G401 (cell line): ENCODE measurements at regions not wholly inside any gene's neighbourhood (a gene's known extent, or its start where the extent isn't known, plus 50 kb on each side); places are given as distances from the start of the nearest gene placed in this dataset.

Experiments
- DNase-seq: peaks from one replicate; pipeline ENCODE4 v3.0.0-alpha.2; 2015; ENCODE audit warnings: low spot score
- in situ Hi-C: cut with HindIII; loops from 2 replicates; pipeline ENCODE4 v1.10.0; 2016; ENCODE audit warnings: low sequenced_read_pairs, mixed read lengths

DNA sequence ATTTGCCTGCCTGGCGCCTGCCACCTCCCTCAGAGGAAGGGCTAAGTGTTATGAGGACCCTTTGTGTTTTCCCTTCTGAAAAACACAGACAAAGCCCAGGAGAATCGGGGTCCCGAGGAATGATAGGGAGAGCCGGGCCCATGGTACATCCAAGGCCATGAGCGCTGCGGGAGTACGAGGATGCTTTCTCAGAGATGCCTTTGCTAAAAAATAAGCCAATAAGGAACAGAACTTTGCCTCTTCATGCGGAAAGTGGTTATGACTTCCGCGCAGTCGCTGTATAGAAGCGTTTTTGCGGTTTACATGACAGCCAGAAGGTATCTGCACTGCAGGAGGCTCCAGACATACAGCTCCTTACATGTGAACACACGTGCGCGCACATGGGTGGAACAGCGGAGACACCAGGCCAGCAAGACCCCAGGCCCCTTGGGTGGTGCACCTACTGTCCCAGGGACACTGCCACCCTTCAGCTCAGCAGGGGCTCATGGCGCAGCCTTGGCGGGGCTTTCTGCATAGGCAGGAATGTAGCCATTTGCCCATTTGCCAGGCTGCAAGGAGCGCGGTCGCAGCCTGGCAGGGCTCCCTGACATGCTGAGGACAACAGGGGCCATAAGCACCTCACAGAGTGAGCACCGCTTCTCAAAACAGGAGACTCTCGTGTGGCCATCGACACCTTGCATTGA, 252.4 kb upstream of the SALL3 start:
- in situ Hi-C loops = no loop called here
- DNase-seq = no peak

DNA sequence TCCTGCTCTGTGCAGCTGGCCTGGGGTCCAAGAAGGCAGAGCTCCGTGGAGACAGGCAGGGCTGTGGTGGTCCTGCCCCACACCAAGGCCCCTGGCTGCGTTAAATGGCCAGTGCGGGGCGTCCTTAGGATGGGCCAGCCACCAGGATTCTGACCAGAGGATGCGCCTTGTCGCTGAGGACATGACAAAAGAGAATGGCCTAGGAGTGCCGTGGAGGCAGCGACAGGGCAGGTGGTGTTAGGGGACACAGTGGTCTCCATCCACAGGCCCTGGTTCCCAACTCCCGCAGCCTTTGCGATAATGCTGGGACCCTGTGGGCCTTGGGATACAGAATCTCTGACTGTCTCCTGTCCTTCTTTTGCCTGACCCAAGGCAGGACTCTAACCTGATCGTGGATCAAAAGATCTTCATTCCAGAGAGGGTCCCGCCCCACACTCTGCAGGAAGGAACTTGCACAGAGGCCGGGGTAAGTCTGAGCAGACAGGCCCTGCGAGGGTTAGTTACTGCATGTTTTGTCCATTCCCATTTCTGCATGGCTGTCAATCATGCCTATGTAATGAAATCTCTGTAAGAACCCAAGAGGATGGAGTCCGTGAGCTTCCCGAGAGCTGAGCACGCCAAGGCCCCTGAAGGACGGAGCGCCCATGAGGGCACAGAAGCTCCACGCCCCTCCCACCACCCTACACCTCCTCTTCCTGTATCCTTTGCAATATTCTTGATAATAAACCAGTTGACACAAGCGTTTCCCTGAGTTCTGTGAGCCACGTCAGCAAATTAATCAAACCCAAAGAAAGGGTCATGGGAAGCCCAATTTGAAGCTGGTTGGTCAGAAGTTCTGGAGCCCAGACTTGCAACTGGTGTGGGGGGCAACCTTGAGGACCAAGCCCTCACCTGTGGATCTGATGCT, 251.5 kb upstream of the SALL3 start:
- no peak for DNase-seq

DNA sequence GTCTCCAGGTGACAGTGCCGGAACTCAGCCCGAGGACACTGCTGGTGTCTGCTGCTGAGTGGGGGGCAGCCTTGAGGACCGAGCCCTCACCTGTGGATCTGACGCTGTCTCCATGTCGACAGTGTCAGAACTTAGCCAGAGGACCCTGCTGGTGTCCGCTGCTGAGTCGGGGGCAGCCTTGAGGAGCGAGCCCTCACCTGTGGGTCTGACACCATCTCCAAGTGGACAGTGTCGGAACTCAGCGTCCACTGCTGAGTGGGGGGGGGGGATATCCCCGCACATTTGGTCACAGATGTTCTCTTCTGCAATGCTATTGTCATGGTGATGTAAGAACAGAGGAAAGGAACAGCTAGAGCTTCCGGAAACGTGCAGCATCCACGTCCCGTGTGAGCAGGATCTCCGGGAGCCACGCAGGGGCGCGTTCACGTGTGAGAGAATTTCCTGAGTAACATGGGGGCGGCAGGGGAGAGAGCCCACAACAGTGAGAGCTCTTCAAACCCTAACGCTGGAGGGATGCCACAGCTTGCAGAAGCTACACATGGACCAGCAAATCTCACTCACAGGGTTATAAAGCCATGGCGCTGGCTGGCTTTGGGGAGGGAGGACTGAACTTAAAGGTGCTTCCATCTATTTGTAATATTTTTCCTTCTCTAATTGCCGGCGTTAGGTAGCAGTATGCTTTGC, 250.7 kb upstream of the SALL3 start:
- in situ Hi-C loops = no loop called here
- DNase-seq = no peak

More for the DNA sequence above, 251.5 kb upstream of the SALL3 start:
- in situ Hi-C loops = no loop called here

- no peak for DNase-seq
- in situ Hi-C loops = no loop called here
Observed at GRCh38 chr18:78730546-78730945, 249.1 kb upstream of the SALL3 start.

- DNase-seq = no peak
- in situ Hi-C loops = no loop called here
Observed at GRCh38 chr18:78731016-78731397, 248.6 kb upstream of the SALL3 start.

DNA sequence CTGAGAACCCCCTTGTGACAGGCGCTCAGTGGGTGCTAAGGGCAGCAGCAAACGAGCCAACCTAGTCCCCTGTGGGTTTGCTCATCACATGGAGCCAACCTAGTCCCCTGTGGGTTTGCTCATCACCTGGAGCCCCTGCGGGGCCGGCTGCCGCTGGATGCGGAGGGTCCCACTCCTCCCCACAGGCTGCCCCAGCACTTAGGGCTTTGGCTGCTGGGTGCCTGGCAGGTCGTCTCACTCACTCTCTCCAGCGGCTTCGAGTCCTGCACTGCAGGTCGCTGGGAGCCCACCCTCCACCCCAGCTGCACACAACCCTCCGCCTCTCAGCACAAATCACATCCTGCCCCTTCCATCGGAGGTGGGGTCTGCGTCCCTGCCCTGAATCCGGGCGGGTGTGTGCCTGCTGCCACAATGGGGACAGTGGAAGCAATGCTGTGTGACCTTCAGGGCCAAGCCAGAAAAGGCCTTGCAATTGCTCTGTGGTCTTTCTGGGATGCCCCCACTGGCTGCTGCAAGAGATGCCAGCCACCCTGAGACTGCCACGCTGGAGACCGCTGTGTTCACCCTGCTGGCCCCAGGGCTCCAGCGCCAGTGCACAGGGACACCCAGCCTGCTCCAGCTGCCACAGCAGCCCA, 248.1 kb upstream of the SALL3 start:
- in situ Hi-C loops = no loop called here
- no peak for DNase-seq

DNA sequence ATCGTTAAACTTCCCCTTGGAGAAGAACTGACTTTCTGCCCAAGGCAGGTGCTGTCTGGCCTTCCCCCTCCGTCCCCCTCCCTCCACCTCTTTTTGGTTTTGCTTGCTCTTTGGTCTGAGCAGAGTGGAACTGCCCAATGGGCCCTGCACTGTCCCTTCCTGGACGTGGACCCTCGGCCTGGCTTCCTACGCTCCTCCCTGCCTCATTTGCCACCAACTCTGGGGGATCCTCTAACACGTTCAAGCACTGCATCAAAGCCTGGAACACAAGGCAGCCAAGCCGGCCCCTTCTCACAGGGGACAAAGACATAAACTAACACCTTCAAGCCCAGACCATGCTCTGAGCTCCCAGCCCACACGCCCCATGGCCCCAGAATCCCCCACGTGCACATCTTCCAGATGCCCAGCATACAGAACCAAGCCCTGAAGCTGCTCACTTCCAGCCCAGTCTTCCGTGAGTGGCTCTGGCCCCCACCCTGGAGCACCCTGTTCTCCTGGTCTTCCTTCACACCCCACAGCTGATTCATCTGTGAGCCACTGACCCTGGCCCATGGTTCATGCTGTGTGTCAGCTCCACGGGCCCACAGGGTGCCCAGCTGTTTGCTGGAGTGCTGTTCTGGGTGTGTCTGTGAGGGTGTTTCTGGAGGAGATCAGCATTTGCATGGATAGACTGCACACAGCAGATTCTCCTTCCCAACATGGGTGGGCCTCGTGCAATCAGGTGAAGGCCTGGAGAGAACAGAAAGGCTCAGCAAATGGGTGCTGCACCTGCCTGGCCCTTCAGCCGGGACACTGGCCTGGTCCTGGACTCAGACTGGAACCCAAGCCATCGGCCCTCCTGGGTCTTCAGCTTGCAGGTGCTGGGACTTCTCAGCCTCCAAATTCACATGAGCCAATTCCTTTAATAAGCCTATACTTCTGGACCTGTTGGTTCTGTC, 247.1 kb upstream of the SALL3 start:
- no peak for DNase-seq
- in situ Hi-C loops = no loop called here

DNA sequence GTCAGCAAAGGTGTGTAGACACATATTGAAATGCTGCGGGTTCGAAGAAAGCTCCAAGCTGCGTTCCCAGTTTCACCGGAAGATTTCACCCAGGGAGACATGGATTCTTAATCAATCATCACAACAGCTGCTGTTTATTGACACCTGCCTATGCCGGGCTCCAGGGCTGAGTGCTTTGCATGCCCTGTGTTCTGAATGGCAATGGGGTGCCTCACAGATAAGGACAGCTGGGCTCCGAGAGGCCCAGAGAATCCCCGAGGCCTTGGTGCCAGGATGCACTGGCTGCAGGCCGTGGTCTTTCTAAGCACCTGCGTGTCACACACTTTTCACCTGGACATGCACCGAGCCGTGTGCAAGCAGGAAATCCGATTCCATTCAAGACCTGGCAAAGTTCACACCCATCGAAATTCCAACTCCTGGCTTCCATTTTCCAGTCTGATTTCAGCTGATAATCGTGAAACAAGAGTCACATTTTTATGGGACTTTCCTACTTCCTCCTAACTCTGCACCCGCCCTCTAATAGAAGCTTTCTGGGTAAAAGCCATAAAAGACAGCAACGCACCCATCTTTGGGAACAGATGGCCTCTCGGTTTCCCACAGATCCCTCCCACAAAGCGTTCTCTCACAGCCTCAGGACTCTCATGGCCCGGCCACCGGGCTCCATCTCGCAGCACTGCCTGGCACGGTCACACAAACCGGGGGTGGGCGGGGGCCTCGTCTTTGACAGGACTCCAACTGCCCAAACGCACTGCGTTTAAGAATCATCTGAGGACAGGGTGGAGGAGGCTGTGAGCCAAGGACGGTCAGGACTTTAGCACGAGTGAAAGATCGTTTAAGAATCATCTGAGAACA, 245.6 kb upstream of the SALL3 start:
- no peak for DNase-seq
- in situ Hi-C loops = no loop called here

DNA sequence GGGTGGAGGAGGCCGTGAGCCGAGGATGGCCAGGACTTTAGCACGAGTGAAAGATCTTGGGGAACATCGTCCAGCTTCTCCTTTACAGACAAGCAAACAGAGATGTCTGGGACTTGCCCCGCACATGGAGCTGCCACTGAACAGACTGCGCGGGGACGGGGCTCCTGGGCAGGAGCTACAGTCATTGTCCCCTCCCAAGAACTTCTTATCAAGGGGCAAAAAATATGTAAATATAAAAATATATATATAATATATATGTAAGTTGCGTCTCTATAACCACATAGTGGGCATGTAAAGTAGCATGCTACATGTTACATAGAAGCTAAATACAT, 245.0 kb upstream of the SALL3 start:
- in situ Hi-C loops = no loop called here
- DNase-seq = no peak

- in situ Hi-C loops = no loop called here
- DNase-seq = no peak
Observed at GRCh38 chr18:78735131-78736014, 244.2 kb upstream of the SALL3 start.

DNA sequence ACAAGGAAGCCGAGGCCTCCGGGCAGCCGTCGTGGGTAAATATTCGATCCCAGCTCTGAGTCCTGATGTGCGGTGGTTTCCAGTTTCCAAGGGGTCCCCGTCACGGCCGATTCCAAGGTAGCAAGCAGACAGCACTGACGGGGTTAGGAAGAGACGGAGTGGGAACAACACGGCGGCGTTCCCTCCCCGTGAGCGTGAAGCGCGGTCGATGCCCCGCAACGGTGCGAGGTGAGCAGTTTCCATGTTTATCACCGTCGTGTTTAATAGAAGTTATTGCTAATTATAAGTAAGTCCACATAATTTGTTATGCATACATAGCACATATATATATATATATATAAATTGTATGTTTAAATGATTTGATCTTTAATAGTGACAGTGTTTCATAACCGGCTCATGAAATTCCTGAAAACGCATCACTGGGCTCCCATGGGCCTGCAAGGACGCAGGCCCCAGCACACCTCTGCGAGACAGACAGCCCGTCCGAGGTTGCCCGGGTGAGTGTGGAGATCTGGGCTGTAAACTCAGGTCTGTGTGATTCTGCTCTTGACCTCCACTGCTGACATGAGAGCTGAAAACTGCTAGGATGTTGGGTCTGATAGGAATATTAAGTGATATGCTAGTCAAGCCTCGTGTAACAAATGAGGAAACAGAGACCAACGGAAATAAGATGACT, 243.5 kb upstream of the SALL3 start:
- DNase-seq = no peak
- in situ Hi-C loops = no loop called here

GRCh38 chr18:78737006-78737915, 242.4 kb upstream of the SALL3 start:
- in situ Hi-C loops = no loop called here
- DNase-seq = no peak

- in situ Hi-C loops = no loop called here
- DNase-seq = no peak
Observed at GRCh38 chr18:78738076-78738690, 241.4 kb upstream of the SALL3 start.

DNA sequence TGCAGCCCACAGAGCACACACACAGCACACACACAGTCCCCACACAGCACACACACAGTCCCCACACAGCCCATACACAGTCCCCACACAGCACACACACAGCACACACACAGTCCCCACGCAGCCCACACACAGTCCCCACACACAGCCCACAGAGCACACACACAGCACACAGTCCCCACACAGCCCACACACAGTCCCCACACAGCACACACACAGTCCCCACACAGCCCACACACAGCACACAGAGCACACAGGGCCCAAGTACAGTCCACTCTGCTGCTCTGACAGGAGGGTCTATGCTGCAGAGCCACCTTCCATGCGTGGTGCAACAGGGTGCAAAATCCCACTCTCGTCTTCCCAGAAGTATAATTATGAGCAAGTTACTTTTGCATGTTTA, 240.5 kb upstream of the SALL3 start:
- in situ Hi-C loops = no loop called here
- DNase-seq = no peak
